D721Med (cell line): ENCODE measurements at regions not wholly inside any gene's neighbourhood (a gene's known extent, or its start where the extent isn't known, plus 50 kb on each side); places are given as distances from the start of the nearest gene placed in this dataset.

Experiments used
- DNase-seq: peaks from one replicate; pipeline ENCODE4 v3.0.0; 2011; ENCODE audit warnings: low spot score; ENCODE audit not compliant: insufficient read length
- FAIRE-seq: peaks from 2 replicates; lab custom pipeline; 2011; peaks lifted over from hg19 to GRCh38; lab: Jason Lieb, UNC
- TF ChIP-seq, protein P1 (sequence below): IDR thresholded peaks from 2 replicates; pipeline ENCODE4 v1.5.1; 2012; ENCODE audit warnings: mild to moderate bottlenecking, control low read depth; ENCODE audit not compliant: insufficient read depth; ENCODE audit errors: missing control alignments

DNA sequence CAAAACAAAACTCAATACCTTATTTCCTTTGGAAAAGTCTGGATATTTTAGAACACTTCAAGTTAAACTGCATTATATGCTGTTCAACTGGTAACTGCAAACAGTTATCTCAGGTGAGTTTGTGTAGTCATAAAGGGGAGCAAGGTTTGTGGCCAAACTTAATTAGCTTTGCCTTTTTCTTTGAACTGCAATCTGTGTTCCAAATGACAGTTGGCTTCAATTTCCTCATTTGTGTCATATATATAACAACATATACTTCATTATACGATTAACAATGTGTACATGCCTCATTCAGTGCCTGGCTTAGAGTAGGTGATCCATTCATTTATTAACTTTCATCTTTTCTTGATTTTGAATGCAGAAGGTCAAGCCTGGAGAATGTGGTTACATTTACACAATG is 55.8 kb downstream of the KCNE4 start:
- DNase-seq (no peak), FAIRE-seq (no peak)
- TF ChIP-seq, protein P1, sequence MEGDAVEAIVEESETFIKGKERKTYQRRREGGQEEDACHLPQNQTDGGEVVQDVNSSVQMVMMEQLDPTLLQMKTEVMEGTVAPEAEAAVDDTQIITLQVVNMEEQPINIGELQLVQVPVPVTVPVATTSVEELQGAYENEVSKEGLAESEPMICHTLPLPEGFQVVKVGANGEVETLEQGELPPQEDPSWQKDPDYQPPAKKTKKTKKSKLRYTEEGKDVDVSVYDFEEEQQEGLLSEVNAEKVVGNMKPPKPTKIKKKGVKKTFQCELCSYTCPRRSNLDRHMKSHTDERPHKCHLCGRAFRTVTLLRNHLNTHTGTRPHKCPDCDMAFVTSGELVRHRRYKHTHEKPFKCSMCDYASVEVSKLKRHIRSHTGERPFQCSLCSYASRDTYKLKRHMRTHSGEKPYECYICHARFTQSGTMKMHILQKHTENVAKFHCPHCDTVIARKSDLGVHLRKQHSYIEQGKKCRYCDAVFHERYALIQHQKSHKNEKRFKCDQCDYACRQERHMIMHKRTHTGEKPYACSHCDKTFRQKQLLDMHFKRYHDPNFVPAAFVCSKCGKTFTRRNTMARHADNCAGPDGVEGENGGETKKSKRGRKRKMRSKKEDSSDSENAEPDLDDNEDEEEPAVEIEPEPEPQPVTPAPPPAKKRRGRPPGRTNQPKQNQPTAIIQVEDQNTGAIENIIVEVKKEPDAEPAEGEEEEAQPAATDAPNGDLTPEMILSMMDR = no peak

DNA sequence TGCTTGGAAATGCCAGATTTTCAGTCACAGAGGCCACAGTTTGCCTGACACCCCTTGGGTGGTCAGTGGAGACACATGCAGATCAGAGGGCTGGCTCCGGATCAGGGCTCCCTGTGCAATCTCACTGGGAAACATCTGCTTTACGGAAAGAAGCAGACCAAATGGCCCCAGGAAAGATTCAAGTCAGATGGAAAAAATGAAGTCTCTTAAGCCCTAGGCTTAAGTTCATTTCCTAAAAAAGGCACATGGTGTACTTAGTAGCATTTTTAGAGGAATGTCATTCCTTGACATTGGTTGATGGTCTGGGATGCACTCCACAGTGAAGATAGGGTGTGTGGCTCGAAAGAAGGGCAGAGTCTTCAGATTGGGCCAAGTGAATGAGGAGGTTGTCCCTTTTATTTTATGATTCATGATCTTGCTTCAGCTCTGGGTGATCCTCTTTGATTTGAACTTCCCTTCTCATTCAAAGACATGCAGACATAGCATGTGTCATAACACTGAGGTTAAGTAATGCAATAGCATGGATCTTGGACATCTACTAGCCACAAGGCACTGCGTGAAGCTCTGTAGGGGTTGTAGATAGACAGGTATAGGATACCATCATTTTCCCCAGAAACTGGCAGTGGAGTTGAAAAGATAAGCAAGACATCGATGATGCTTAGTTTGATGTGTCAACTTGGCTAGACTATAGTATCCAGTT is 56.5 kb downstream of the KCNE4 start:
- FAIRE-seq = no peak
- TF ChIP-seq, protein P1 = no peak
- no peak for DNase-seq

DNA sequence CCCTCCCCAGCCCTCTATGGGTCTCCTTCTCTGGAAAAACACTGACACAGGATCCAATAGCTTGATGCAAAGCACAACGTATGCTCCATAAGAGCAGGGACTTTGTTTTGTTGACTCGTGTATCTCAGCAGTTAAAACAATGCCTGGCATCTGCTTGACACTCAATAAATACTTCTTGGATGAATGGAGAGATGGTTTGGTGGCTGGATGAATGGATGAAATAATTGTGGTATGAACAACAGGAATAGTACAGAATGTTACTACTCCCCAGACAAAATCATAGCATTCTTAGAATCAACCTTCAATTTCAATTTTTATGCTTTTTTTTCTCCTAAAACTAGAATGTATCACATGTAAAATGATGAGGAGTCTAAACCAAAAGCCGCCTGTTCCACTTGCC is 57.4 kb downstream of the KCNE4 start:
- TF ChIP-seq, protein P1 = no peak
- DNase-seq (no peak), FAIRE-seq (no peak)

DNA sequence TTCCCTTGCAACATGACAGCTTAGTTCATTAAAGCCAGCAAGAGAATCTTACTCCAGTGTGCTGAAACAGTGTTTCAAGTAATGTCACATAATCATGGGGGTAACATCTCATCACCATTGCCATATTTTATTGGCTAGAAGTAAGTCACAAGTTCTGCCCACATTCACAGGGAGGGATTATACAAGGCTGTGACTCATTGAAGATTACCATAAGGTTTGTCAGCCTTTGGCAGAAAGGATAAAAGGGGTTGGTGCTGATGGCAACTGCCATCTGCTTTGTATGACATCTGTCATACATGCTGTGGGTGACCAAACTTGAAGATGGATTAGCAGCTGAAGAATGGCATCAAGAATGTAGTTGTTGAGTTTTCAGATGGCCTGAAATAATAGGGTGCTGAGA is 61.2 kb downstream of the KCNE4 start:
- DNase-seq (no peak), FAIRE-seq (no peak)
- TF ChIP-seq, protein P1 = no peak

DNA sequence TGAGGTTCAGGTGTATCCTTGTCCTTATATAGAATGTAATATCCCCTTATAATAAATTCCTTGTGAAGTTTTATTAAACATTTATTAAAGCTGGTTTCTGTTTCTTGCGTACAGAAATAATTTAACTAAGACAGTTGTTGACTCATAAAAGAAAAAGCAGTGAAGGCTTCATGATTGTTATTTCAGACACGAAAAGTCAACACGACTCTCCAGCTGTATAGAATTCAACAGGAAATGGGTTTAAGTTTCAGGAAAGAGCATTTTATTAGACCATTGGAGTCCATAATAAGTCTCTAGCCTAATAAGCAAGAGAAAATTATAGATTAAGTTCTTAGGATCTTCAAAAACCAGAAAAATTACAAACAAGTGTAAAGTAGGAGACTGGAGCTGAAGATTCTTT is 62.2 kb downstream of the KCNE4 start:
- FAIRE-seq (no peak), DNase-seq (no peak)
- TF ChIP-seq, protein P1 = no peak

DNA sequence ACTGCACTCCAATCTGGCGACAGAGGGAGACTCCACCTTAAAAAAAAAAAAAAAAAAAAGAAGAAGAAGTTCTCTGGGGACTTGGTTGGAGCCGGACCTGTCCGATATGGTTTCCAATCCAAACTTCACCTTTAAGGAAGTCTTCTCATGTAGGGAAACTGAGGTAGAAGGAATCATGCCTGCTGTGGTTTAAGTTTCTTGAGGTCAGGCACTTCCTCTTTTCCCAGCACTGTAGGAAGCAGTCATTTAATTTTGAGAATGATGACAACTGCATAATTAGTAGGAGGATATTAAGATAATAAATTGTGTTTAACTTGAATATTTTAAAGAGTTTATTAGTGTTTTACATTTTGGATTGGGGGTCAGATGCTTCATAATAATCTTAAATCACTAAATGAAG is 62.9 kb downstream of the KCNE4 start:
- TF ChIP-seq, protein P1 = no peak
- DNase-seq (no peak), FAIRE-seq (no peak)

DNA sequence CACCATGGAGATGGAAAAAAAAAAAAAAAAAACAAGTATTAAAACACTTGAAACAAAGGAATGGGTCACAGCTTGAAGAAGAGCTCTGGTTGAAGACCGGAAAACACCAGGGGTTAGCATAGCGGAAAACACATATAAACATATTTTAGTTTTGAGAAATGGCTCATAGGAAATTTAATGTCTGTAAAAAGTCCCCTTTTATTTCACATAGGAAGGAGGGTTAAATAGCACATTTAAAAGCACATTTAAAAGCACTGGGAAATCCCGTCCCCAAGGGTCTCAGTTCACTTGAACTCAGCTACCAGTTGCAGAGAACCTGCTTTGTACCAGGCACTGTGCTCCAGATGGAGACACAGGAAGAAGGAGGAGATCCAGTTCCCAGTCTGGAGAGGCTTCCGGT is 65.5 kb downstream of the KCNE4 start:
- FAIRE-seq (no peak), DNase-seq (no peak)
- TF ChIP-seq, protein P1 = no peak
